Tibial nerve (tissue), 4 donors: ENCODE measurements at regions not wholly inside any gene's neighbourhood (a gene's known extent, or its start where the extent isn't known, plus 50 kb on each side); places are given as distances from the start of the nearest gene placed in this dataset.

Experiments
- EP300 ChIP-seq, 2 donors: sonication (generic); formaldehyde crosslinking; IDR thresholded peaks; one replicate each; pipeline ENCODE4 v1.6.1; 2017; ENCODE audit warnings: antibody characterized with exemption in 2 of 2, mild to moderate bottlenecking in 1 of 2
- POLR2A ChIP-seq, 2 donors: fragments of 450-650 bp; IDR thresholded peaks; one replicate each; pipeline ENCODE4 v1.6.1; 2017; ENCODE audit warnings: antibody characterized with exemption in 2 of 2, mild to moderate bottlenecking in 2 of 2, moderate library complexity in 2 of 2
- TF ChIP-seq, protein P1 (sequence below), 5 experiments: fragments of 200-600 bp in 3 of 5; fragments of 450-650 bp in 2 of 5; sonication (generic) in 3 of 5; IDR thresholded peaks; one replicate each; pipeline ENCODE4 v1.5.1; 2016 to 2019; ENCODE audit warnings: antibody characterized with exemption in 5 of 5, mild to moderate bottlenecking in 3 of 5, moderate library complexity in 2 of 5

DNA sequence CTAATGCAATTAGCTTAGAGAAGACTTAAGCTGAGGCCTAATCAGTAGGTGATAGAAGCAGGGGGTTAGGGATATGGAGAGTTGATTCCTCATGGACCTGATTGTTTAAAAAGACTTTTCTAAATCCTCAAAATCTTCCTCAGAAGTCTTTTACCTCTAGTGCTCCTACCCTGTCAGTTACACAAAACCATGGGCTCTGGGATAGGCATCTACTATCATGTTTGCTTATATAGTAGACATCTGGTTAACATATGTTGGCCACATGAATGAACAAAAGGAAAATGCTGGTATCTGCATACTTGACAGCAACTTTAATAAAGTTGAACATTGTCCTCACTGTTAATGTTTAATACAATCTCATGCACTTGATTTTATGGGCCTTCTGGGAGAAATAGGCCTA, 61.5 kb upstream of the FKBP1C start:
- TF ChIP-seq, protein P1, sequence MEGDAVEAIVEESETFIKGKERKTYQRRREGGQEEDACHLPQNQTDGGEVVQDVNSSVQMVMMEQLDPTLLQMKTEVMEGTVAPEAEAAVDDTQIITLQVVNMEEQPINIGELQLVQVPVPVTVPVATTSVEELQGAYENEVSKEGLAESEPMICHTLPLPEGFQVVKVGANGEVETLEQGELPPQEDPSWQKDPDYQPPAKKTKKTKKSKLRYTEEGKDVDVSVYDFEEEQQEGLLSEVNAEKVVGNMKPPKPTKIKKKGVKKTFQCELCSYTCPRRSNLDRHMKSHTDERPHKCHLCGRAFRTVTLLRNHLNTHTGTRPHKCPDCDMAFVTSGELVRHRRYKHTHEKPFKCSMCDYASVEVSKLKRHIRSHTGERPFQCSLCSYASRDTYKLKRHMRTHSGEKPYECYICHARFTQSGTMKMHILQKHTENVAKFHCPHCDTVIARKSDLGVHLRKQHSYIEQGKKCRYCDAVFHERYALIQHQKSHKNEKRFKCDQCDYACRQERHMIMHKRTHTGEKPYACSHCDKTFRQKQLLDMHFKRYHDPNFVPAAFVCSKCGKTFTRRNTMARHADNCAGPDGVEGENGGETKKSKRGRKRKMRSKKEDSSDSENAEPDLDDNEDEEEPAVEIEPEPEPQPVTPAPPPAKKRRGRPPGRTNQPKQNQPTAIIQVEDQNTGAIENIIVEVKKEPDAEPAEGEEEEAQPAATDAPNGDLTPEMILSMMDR (IDR thresholded peaks at IDR 0.05), result no peak
- no peak for TF ChIP-seq POLR2A (IDR thresholded peaks at IDR 0.05)
- no peak for TF ChIP-seq EP300 (IDR thresholded peaks at IDR 0.05)
